A673 (cell line): ENCODE measurements at regions not wholly inside any gene's neighbourhood (a gene's known extent, or its start where the extent isn't known, plus 50 kb on each side); places are given as distances from the start of the nearest gene placed in this dataset.
"Not testable (repeated sequence)": the region's sequence is repeated elsewhere in the genome, so short reads cannot be mapped to it uniquely, and the experiment has no call there.

Source experiments
- BruUV-seq: library from RNA; stranded (reverse); fragments of 400-500 nt; replicated peaks from 2 replicates; lab custom pipeline; 2021; lab: Mats Ljungman, UMichigan
- CTCF ChIA-PET: fragments of 300-600 bp; sonication (Branson Sonifier 250); formaldehyde crosslinking; loops from one replicate; lab custom pipeline; 2022; ENCODE audit warnings: antibody characterized with exemption; lab: Charles Lee
- POLR2A ChIA-PET: fragments of 300-600 bp; sonication (Branson Sonifier 250); formaldehyde crosslinking; loops from one replicate; lab custom pipeline; 2022; ENCODE audit warnings: antibody characterized with exemption; ENCODE audit not compliant: low non-redundant PET; lab: Charles Lee
- DNase-seq: peaks from one replicate; pipeline ENCODE4 v3.0.0-alpha.2; 2015; ENCODE audit warnings: low spot score
- H3K27ac ChIP-seq: fragments of 200-600 bp; sonication (generic); 2 replicates; pipeline ENCODE4 v1.5.1; 2016; ENCODE audit warnings: mixed run types, low read depth, mild to moderate bottlenecking, mixed read lengths, antibody characterized with exemption, low read length; ENCODE audit not compliant: poor library complexity, severe bottlenecking
- H3K27me3 ChIP-seq: fragments of 200-600 bp; sonication (generic); replicated peaks from 2 replicates; pipeline ENCODE4 v1.6.1; 2017; ENCODE audit warnings: mixed run types, low read depth, mild to moderate bottlenecking, mixed read lengths, antibody characterized with exemption, low read length; ENCODE audit not compliant: insufficient read depth, poor library complexity
- H3K36me3 ChIP-seq: fragments of 200-600 bp; sonication (generic); 2 replicates; pipeline ENCODE4 v1.6.1; 2016; ENCODE audit warnings: mixed run types, mild to moderate bottlenecking, mixed read lengths, antibody characterized with exemption, low read length; ENCODE audit not compliant: insufficient read depth, poor library complexity, severe bottlenecking
- H3K4me1 ChIP-seq: fragments of 200-600 bp; sonication (generic); 2 replicates; pipeline ENCODE4 v1.6.1; 2017; ENCODE audit warnings: mixed run types, mild to moderate bottlenecking, mixed read lengths, antibody characterized with exemption, low read length; ENCODE audit not compliant: insufficient read depth, poor library complexity, severe bottlenecking
- H3K4me3 ChIP-seq: fragments of 200-600 bp; sonication (generic); 2 replicates; pipeline ENCODE4 v1.5.1; 2016; ENCODE audit warnings: low read depth, mixed run types, mild to moderate bottlenecking, mixed read lengths, low read length; ENCODE audit not compliant: poor library complexity, severe bottlenecking
- H3K9me3 ChIP-seq: fragments of 200-600 bp; sonication (generic); 2 replicates; pipeline ENCODE4 v1.6.1; 2016; ENCODE audit warnings: mixed run types, low read depth, mild to moderate bottlenecking, mixed read lengths, antibody characterized with exemption, low read length; ENCODE audit not compliant: poor library complexity, severe bottlenecking
- CTCF ChIP-seq: fragments of 300-800, 200-600 bp; sonication (generic); conservative IDR thresholded peaks from 2 replicates; pipeline ENCODE4 v1.5.1; 2017; ENCODE audit warnings: low read depth, mild to moderate bottlenecking, antibody characterized with exemption, low read length, moderate library complexity, mixed read lengths
- EZH2 ChIP-seq: fragments of 200-600 bp; sonication (generic); IDR thresholded peaks from 2 replicates; pipeline ENCODE4 v1.6.1; 2017; ENCODE audit warnings: borderline replicate concordance, low read depth, mild to moderate bottlenecking, mixed read lengths, antibody characterized with exemption, low read length; ENCODE audit not compliant: poor library complexity, severe bottlenecking
- intact Hi-C: fragments of 100-400 bp; cut with micrococcal nuclease; formaldehyde crosslinking; loops from one replicate; pipeline ENCODE4 v1.10.0; 2022; ENCODE audit not compliant: unreplicated experiment

- Histone ChIP-seq H3K4me3 (no peak overlapping the region), H3K27me3 (no peaks in the 10 kb centered on the region), H3K36me3 (no peaks in the 10 kb centered on the region), H3K4me1 (no peaks in the 10 kb centered on the region), H3K9me3 (no peaks in the 10 kb centered on the region), H3K27ac (no peak overlapping the region)
- TF ChIP-seq EZH2 (no peak), CTCF (no peak; the same call in 1 of the 2 replicates)
- no peak for DNase-seq
- ChIA-PET CTCF (no interaction called here), POLR2A (no interaction called here)
- BruUV-seq: no TSS peak
- intact Hi-C loops: no loop called here
These were observed 435.9 kb upstream of the ZNF804A start for GRCh38 chr2:184162426-184162825.

- BruUV-seq, DNase-seq, H3K9me3 ChIP-seq, H3K27me3 ChIP-seq, intact Hi-C loops, H3K36me3 ChIP-seq, POLR2A ChIA-PET, H3K4me3 ChIP-seq, H3K4me1 ChIP-seq, CTCF ChIA-PET, H3K27ac ChIP-seq: not testable (repeated sequence)
These were observed 429.5 kb upstream of the ZNF804A start for GRCh38 chr2:184168823-184169222.

GRCh38 chr2:184169366-184169765 is 429.0 kb upstream of the ZNF804A start:
- no peak overlapping the region for H3K4me3 ChIP-seq
- DNase-seq: no peak
- CTCF ChIA-PET: no interaction called here
- H3K4me1 ChIP-seq: no peaks in the 10 kb centered on the region
- H3K27ac ChIP-seq: no peak overlapping the region
- no peaks in the 10 kb centered on the region for H3K27me3 ChIP-seq
- TF ChIP-seq EZH2 (no peak), CTCF (no peak)
- no TSS peak for BruUV-seq
- intact Hi-C loops: no loop called here
- POLR2A ChIA-PET: no interaction called here
- H3K36me3 ChIP-seq: no peaks in the 10 kb centered on the region
- H3K9me3 ChIP-seq: no peaks in the 10 kb centered on the region

GRCh38 chr2:184174493-184175104 is 423.7 kb upstream of the ZNF804A start:
- Histone ChIP-seq H3K4me1 (no peaks in the 10 kb centered on the region), H3K27me3 (no peaks in the 10 kb centered on the region), H3K9me3 (no peaks in the 10 kb centered on the region), H3K36me3 (no peaks in the 10 kb centered on the region), H3K27ac (no peak overlapping the region), H3K4me3 (no peak overlapping the region)
- TF ChIP-seq CTCF (no peak), EZH2 (no peak)
- intact Hi-C loops: no loop called here
- BruUV-seq: no TSS peak
- CTCF ChIA-PET: no interaction called here
- POLR2A ChIA-PET: no interaction called here
- no peak for DNase-seq
